Left lung (tissue), 4 donors: ENCODE measurements at regions not wholly inside any gene's neighbourhood (a gene's known extent, or its start where the extent isn't known, plus 50 kb on each side); places are given as distances from the start of the nearest gene placed in this dataset.

Source experiments
- ATAC-seq: fragments of 200-7000 bp; cut with Tn5 transposase; one replicate; pipeline ENCODE4 v1.9.1; 2020; ENCODE audit warnings: moderate library complexity
- DNase-seq, 4 donors: peaks; one replicate each; pipeline ENCODE4 v3.0.0-alpha.2; 2013 to 2020
- H3K27ac ChIP-seq, 2 donors: fragments of 200-600 bp; sonication (generic) in 1 of 2; one replicate each; pipeline versions ENCODE4 v1.5.0 to v1.8.0; 2020 to 2021
- H3K27me3 ChIP-seq, 2 donors: fragments of 200-600 bp; sonication (generic) in 1 of 2; one replicate each; pipeline versions ENCODE4 v1.5.0 to v1.8.0; 2020 to 2021
- H3K36me3 ChIP-seq, 2 donors: fragments of 200-600 bp; sonication (generic) in 1 of 2; one replicate each; pipeline versions ENCODE4 v1.5.0 to v1.8.0; 2020 to 2021
- H3K4me1 ChIP-seq, 2 donors: fragments of 200-600 bp; one replicate each; pipeline ENCODE4 v1.8.0; 2021
- H3K4me3 ChIP-seq, 2 donors: fragments of 200-600 bp; sonication (generic) in 1 of 2; one replicate each; pipeline versions ENCODE4 v1.5.0 to v1.8.0; 2020 to 2021; ENCODE audit warnings: mild to moderate bottlenecking in 1 of 2
- H3K9me3 ChIP-seq, 2 donors: fragments of 200-600 bp; sonication (generic) in 1 of 2; one replicate each; pipeline versions ENCODE4 v1.5.0 to v1.8.0; 2020 to 2021
- CTCF ChIP-seq, 2 donors: fragments of 200-600 bp; sonication (generic) in 1 of 2; IDR thresholded peaks; one replicate each; pipeline versions ENCODE4 v1.5.0 to v1.8.0; 2021; ENCODE audit warnings: antibody characterized with exemption in 2 of 2
- intact Hi-C, 2 donors: fragments of 100-400 bp; cut with DNase I; formaldehyde crosslinking; loops; one replicate each; pipeline versions ENCODE4 v1.11.2 to v1.14.2; 2022
- donor health status: DM: no; HTN: yes; CAD: no.
- donor health status: DM: no; HTN: no; CAD: no.

GRCh38 chr11:72511393-72512047 lies 77.2 kb upstream of the CLPB start:
- Histone ChIP-seq H3K9me3 (peaks cover 0 to 33% of the 10 kb centered on the region in 2 donors), H3K4me3 (no peak overlapping the region), H3K27me3 (no peaks in the 10 kb centered on the region), H3K27ac (no peak overlapping the region), H3K36me3 (no peaks in the 10 kb centered on the region), H3K4me1 (no peaks in the 10 kb centered on the region)
- DNase-seq: no peak
- ATAC-seq: no peak
- intact Hi-C loops: no loop called here
- no peak for TF ChIP-seq CTCF (IDR thresholded peaks at IDR 0.05)

- Histone ChIP-seq H3K27ac (no peak overlapping the region), H3K4me3 (no peak overlapping the region), H3K27me3 (no peaks in the 10 kb centered on the region), H3K9me3 (peaks cover 0 to 23% of the 10 kb centered on the region in 2 donors), H3K36me3 (no peaks in the 10 kb centered on the region), H3K4me1 (no peaks in the 10 kb centered on the region)
- no peak for DNase-seq
- intact Hi-C loops: no loop called here
- ATAC-seq: no peak
- TF ChIP-seq CTCF (IDR thresholded peaks at IDR 0.05): no peak
These were observed 72.7 kb upstream of the CLPB start for GRCh38 chr11:72507050-72507449.

GRCh38 chr11:72497731-72498130 lies 63.4 kb upstream of the CLPB start:
- Histone ChIP-seq H3K36me3 (no peaks in the 10 kb centered on the region), H3K27me3 (no peaks in the 10 kb centered on the region), H3K4me3 (no peak overlapping the region), H3K27ac (no peak overlapping the region), H3K9me3 (peaks cover 0 to 13% of the 10 kb centered on the region in 2 donors), H3K4me1 (no peaks in the 10 kb centered on the region)
- intact Hi-C loops: no loop called here
- TF ChIP-seq CTCF (IDR thresholded peaks at IDR 0.05): no peak
- DNase-seq (no peak), ATAC-seq (no peak)

GRCh38 chr11:72494109-72494429 lies 59.7 kb upstream of the CLPB start:
- H3K4me3 ChIP-seq: no peak overlapping the region
- intact Hi-C loops: no loop called here
- H3K27ac ChIP-seq: no peak overlapping the region
- DNase-seq: no peak
- no peak for TF ChIP-seq CTCF (IDR thresholded peaks at IDR 0.05)
- H3K36me3 ChIP-seq: no peaks in the 10 kb centered on the region
- H3K27me3 ChIP-seq: no peaks in the 10 kb centered on the region
- H3K4me1 ChIP-seq: no peaks in the 10 kb centered on the region
- ATAC-seq: no peak
- no peaks in the 10 kb centered on the region for H3K9me3 ChIP-seq

GRCh38 chr11:72493426-72494108 lies 59.2 kb upstream of the CLPB start:
- ATAC-seq (no peak), DNase-seq (peak in 1 of 4 donors; percentile 10)
- no peak overlapping the region for H3K27ac ChIP-seq
- no peaks in the 10 kb centered on the region for H3K36me3 ChIP-seq
- no peak overlapping the region for H3K4me3 ChIP-seq
- H3K9me3 ChIP-seq: no peaks in the 10 kb centered on the region
- H3K4me1 ChIP-seq: no peaks in the 10 kb centered on the region
- intact Hi-C loops: no loop called here
- H3K27me3 ChIP-seq: no peaks in the 10 kb centered on the region
- no peak for TF ChIP-seq CTCF (IDR thresholded peaks at IDR 0.05)
